GM21825 (cell line): ENCODE measurements at regions not wholly inside any gene's neighbourhood (a gene's known extent, or its start where the extent isn't known, plus 50 kb on each side); places are given as distances from the start of the nearest gene placed in this dataset.

Experiments
- ATAC-seq: cut with Tn5 transposase; IDR thresholded peaks from one replicate; pipeline ENCODE4 v1.9.1; 2021; ENCODE audit warnings: mild to moderate bottlenecking, moderate library complexity; ENCODE audit not compliant: unreplicated experiment

GRCh38 chr18:51398104-51398503, 200.6 kb upstream of the MEX3C start:
- no peak for ATAC-seq

DNA sequence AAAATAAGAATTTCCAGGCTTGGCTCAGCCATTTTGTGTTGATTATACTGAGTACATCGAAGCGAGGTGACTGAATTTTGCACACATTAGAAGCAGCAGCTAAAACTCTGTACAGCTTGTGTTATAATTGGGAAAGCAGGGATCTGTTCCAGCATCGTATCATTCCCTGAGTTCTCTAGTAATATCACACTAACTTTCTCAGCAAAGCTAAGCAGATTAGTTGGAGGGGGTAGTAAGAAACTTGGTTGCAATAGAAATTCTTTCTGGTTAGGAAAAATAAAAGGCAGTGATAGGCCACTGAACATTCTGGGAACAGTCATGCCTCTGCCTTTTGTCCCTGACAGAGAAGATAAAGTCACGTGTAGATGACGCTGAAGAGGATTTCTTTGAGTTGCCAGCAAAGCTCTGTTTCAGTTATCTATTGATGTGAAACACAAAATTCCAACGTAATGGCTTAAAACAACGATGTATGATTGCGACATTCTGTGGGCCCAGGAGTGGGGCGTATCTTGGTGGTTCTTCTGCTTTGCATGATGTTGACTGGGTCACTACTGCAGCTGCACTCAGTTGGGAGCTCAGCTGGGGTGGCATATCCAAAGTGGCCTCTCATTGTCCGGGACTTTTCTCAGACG, 202.1 kb upstream of the MEX3C start:
- ATAC-seq: no peak

- ATAC-seq: no peak
Observed at GRCh38 chr18:51400721-51401120, 203.2 kb upstream of the MEX3C start.

GRCh38 chr18:51401912-51402311, 204.4 kb upstream of the MEX3C start:
- no peak for ATAC-seq

DNA sequence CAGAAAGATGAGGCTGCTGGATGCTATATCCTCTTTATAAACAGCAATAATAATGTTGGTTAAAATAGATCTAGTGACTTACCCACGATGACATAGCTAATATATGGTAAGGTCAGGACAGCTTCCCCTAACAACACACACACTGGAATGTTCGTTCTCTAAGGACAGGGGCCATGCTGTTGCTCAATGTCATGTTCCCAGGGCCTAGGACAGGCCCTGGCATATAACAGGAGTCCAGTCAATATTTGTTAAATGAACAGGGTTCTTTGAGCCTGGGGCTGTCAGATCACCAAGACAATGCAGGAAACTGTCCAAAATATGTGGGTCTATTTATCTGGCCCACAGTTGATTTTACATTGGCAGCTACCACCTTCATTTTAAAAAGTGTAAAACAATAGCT, 207.1 kb upstream of the MEX3C start:
- ATAC-seq: no peak

- no peak for ATAC-seq
Observed at GRCh38 chr18:51405683-51406477, 208.4 kb upstream of the MEX3C start.

DNA sequence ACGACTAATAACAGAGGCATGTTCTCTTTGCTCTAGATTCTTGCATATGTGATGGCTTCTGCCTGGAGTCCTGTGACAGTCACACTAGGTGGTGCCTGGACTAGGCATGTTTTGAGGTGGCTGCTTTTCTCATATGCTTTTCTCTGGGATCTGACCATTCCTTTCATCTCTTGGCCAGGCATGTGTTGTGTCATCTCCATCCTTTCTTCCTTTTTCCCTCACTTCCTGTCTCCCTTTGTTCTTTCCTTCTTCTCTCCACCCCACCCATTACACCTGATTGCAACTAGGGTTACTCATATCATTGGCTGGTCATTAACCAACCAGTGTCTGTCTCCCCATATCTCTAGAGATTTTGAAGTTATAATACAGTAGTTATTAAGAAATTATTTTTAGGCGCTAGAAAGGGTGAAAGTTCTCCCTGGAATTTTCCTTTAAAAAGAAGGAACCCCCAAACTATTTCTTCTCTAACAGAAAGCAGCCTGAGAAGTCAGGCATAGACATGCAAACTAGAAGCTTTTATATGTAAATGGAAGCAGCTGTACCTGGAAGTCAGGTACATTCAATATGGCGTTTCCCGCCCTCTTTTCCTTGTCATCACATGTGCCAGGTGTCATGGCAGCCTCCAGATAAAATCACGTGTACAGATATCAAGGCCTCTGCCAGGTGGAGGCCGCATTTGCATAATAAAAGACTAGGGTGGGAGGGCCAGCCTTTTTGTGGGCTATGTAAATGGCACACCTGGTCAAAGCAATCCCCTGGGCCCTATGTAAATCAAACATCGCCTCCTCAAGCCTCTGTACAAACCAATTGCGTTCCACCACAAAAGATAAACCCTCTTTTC, 220.4 kb upstream of the MEX3C start:
- no peak for ATAC-seq

DNA sequence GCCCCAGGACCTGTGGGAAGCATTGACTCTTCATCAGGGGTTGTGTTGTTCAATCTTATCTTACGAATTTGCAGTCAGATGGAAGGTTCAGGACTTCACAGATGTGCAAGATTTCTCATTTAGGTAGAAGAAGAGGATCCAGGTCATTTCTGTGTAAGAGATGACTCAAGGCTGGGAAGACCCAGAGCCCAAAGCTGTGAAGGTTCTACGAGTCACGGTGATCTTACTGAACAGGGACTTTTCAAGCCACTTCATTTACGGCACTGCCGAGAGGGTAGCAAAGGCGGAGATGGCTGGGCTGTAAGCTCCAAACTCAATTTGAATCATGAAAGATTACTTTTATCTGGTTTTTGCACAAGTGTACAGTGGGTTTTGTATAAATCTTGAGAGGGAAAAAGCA, 228.0 kb upstream of the MEX3C start:
- peak; percentile 61 for ATAC-seq

DNA sequence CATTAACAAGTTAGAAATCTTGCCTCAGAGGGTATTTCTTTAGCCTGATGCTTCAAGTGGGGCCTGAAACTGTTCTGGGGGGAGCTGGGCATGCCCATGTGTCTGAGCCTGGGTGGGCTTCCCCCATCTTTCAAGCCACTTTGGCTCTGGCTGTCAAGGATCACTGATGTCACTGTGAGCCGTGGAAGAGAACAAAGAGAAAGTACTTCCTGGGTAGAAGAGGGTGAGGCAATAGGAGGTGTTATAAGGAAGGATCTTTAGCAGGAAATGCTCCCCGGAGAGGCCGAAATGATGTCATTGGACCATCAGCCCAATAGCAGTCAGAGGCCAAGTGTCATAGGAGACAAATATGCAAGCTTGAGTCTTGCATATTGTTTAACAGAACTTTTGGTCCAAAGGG, 228.4 kb upstream of the MEX3C start:
- peak; percentile 24 for ATAC-seq

DNA sequence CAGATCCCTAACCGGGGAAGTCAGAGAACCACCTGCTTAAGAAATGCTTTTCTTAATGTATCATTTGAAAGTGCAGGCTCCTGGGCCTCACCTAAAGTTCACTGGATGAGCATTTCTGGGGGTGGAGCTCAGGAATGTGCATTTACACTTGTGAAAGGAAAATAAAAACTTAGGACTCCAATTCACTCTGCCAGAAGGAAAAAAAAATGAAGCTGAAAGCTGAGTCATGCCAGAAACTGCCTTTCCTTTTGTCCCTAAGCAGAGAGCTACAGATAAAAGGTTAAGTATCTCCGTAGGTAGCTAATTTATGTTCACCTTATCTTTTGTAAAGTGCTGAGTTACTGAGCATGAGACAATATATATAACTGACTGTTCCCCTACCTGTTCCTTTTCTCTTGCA, 229.5 kb upstream of the MEX3C start:
- no peak for ATAC-seq

- ATAC-seq: no peak
Observed at GRCh38 chr18:51429644-51430043, 232.2 kb upstream of the MEX3C start.

GRCh38 chr18:51430538-51430937, 233.1 kb upstream of the MEX3C start:
- no peak for ATAC-seq

GRCh38 chr18:51433296-51433695, 235.8 kb upstream of the MEX3C start:
- no peak for ATAC-seq

- no peak for ATAC-seq
Observed at GRCh38 chr18:51433881-51434280, 236.4 kb upstream of the MEX3C start.

DNA sequence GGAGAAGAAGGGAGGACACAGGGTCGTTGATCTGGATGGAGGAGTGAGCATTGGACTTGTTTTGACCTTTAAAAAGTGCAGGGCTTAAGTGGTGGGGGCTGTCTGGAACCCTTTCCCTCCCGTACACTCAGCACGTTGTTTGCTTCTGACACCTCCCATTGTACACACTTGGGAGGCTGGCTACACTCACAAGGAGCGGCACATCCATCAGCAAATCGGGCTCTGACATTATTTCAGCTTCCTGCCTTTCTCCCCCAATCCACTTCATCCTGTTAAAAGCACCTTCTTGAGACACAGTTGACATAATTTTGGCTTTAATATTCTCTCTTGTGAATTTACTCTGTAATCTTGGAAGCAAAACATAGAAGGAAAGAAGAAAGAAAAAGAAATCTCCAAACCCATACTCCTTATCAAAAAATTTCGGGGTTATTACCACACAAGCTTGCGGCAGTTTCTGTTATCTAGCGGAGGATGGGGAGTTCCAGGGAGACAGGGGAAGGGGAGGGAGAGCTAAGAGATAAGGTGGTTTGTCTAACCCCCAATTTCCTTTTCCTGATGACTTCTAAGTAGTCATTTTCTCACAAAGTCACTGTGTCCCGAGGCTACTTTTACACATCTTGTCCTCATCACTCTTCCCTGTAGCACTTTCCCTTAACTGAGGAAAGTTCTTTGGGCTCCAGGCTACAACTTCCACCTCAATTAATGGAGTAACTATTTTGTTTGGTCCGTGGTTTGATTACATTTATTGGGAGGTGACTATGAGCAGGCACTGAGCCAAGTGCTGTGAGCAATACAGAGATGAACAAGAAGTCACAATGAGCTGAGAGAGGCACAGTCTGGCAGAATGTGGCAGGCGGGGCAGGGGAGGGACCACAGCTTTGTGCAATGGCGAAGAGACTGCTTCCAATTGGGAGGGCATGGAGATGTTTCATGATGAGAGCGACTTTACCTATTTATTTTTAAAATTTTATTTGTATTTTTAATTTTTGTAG, 240.1 kb upstream of the MEX3C start:
- no peak for ATAC-seq

DNA sequence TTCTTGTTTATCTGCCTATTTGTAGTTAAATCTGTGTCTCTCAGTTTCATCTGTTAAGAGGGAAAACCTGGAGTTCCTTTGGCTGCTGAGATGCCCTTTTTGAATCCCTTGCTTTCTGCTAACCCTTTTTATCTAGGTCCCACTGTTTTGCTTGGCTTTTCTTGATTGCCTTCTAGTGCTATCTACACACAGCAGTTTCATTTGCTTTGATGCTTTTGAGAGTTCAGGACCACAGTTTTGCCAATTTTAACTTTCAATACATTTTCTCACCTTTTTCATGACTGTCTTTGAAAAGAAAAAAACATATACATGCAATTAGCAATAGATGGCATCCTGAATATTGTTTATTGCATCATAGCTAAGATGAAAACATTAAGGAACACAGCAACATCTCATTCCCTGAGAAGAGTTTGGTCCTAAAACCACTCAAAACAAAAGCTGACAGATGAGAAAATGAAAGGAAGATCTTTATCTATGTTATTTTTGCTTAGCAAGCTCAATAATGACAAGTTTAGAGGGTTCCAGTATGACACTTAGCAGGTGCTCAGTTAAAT, 241.4 kb upstream of the MEX3C start:
- no peak for ATAC-seq

DNA sequence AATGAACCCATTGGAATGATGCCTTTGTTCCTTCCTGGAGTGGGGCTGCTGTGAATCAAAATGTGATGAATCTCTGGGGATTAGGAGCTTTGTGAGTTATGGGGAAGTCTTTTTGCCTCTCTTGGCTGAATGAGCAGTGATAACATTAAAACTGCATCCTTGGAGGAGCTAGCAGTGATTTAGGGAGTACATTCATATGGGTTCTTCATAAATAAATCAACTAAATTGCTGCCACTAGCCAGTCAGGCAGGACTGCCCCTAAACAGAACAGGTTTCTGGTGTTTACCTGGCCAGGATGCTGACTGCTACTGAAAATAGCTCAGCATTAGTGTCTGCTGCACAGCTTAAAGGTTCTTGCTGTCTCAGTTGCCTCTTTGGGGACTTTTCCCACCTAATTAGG, 244.5 kb upstream of the MEX3C start:
- ATAC-seq: no peak

DNA sequence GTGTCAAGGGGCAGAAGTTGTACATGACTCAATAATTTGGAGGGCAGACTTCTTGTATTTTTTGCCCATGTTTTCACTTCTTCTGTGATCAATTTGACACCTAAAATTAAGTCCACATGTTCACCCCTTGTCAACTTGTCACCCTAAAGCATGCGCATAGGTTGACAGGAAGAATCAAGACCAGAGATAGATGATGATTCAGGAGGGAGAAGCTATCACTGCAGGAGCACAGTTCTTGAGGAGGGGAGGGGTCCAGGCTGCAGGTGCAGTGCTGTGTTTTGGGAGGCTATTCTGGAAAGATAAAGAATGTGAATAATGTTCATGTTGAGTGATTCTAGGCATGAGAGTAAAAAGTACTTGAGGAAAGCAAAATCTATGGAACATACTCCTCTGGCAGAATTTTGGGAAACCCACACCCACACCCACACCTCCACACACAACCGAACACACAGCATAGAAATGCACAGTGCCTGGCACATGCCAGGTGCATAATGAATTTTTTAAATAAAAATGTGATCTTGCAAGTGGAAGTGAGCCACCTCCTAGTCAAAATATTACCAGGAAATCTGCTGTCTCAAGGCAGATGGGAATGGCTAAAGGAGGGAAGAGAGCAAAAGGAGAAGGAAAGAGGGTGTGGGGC, 249.2 kb upstream of the MEX3C start:
- ATAC-seq: no peak
